ENCODE measurements at regions not wholly inside any gene's neighbourhood (a gene's known extent, or its start where the extent isn't known, plus 50 kb on each side); places are given as distances from the start of the nearest gene placed in this dataset.

- Histone ChIP-seq H3K4me1 (no peaks in the 10 kb centered on the region; the same call in 1 of the 2 replicates), H3K4me3 (ENCODE audit: low read depth, low read length) (no peak overlapping the region), H3K9me3 (no peaks in the 10 kb centered on the region), H3K27me3 (peaks cover 43% of the 10 kb centered on the region), H3K36me3 (no peaks in the 10 kb centered on the region)
- DNase-seq, result no peak
- no peak for TF ChIP-seq CTCF (IDR thresholded peaks at IDR 0.05; ENCODE audit: low read depth, low read length)
Observed at GRCh38 chr17:34054495-34054894, 200.6 kb upstream of the CCL2 start.

DNA sequence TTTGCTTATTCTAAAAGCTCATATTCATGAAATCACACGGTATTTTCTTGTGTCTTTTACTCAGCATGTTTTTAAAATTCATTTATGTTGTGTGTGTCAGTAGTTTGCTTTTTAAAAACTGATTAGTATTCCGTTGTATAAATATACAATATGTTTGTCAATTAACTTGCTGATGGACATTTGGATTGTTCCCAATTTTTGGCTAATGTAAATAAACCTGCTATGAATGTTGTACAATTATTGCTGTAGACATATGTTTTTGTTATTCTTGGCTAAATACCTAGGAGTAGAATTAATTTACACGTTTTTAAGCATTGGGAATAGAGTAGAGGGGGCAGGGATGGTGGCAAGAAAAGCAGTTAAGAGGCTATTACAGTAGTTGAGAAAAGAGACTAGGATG lies 199.5 kb upstream of the CCL2 start:
- no peak overlapping the region for H3K4me3 ChIP-seq (ENCODE audit: low read depth, low read length)
- no peak for DNase-seq
- no peak for TF ChIP-seq CTCF (IDR thresholded peaks at IDR 0.05; ENCODE audit: low read depth, low read length)
- H3K27me3 ChIP-seq, result peaks cover 41% of the 10 kb centered on the region
- no peaks in the 10 kb centered on the region; the same call in 1 of the 2 replicates for H3K4me1 ChIP-seq
- H3K9me3 ChIP-seq, result no peaks in the 10 kb centered on the region
- H3K36me3 ChIP-seq, result no peaks in the 10 kb centered on the region

GRCh38 chr17:34059423-34060220 lies 195.5 kb upstream of the CCL2 start:
- Histone ChIP-seq H3K4me3 (ENCODE audit: low read depth, low read length) (no peak overlapping the region), H3K9me3 (no peaks in the 10 kb centered on the region), H3K36me3 (no peaks in the 10 kb centered on the region), H3K27me3 (peaks cover 27% of the 10 kb centered on the region), H3K4me1 (no peaks in the 10 kb centered on the region; the same call in 1 of the 2 replicates)
- no peak for DNase-seq
- no peak for TF ChIP-seq CTCF (IDR thresholded peaks at IDR 0.05; ENCODE audit: low read depth, low read length)

DNA sequence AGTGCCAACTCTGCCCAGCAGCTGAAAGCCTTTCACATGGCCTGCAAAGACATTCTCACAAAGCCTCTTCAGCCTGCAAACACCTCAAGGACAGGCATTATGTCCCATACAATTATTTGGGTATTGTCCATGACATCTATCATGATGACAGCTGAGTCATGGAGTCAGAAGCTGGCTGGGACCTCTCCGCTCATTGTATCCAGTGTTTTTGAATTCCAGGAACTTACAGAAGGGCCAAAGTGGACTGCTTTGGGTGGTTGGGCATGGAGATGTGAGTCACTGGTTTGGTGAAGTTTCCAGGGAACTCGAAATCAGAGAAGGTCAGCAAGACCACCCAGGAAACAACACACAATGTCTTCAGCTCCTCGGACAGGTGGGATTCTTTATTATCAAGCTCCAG lies 188.6 kb upstream of the CCL2 start:
- Histone ChIP-seq H3K27me3 (peaks cover 3% of the 10 kb centered on the region; the same call in 1 of the 2 replicates), H3K9me3 (no peaks in the 10 kb centered on the region), H3K4me3 (ENCODE audit: low read depth, low read length) (no peak overlapping the region), H3K36me3 (no peaks in the 10 kb centered on the region), H3K4me1 (no peaks in the 10 kb centered on the region)
- no peak for TF ChIP-seq CTCF (IDR thresholded peaks at IDR 0.05; ENCODE audit: low read depth, low read length)
- no peak for DNase-seq

GRCh38 chr17:34067011-34067410 lies 188.1 kb upstream of the CCL2 start:
- Histone ChIP-seq H3K4me1 (no peaks in the 10 kb centered on the region), H3K36me3 (no peaks in the 10 kb centered on the region), H3K27me3 (0 out of 2 replicates have a peak, but pooled peaks cover 3% of the 10 kb centered on the region), H3K9me3 (no peaks in the 10 kb centered on the region), H3K4me3 (ENCODE audit: low read depth, low read length) (no peak overlapping the region)
- no peak for DNase-seq
- no peak for TF ChIP-seq CTCF (IDR thresholded peaks at IDR 0.05; ENCODE audit: low read depth, low read length)

GRCh38 chr17:34068571-34068970 lies 186.5 kb upstream of the CCL2 start:
- Histone ChIP-seq H3K27me3 (0 out of 2 replicates have a peak, but pooled peaks cover 3% of the 10 kb centered on the region), H3K4me1 (no peaks in the 10 kb centered on the region), H3K36me3 (no peaks in the 10 kb centered on the region), H3K4me3 (ENCODE audit: low read depth, low read length) (no peak overlapping the region), H3K9me3 (no peaks in the 10 kb centered on the region)
- no peak for TF ChIP-seq CTCF (IDR thresholded peaks at IDR 0.05; ENCODE audit: low read depth, low read length)
- DNase-seq, result no peak
